COLO668 (cell line): ENCODE measurements at regions not wholly inside any gene's neighbourhood (a gene's known extent, or its start where the extent isn't known, plus 50 kb on each side); places are given as distances from the start of the nearest gene placed in this dataset.
A peak's percentile ranks its signal among the peaks of the same experiment; 100 is the strongest.
"Not testable (repeated sequence)": the region's sequence is repeated elsewhere in the genome, so short reads cannot be mapped to it uniquely, and the experiment has no call there.

Source experiments
- DNase-seq: peaks from one replicate; lab custom pipeline; 2025; ENCODE audit not compliant: unreplicated experiment; lab: John Stamatoyannopoulos, UW

- DNase-seq, result no peak
Measured at GRCh38 chr1:67482733-67483482, 52.7 kb upstream of the SERBP1 start.

- no peak for DNase-seq
Measured at GRCh38 chr1:67484492-67484891, 54.3 kb upstream of the SERBP1 start.

GRCh38 chr1:67485046-67485811, 55.0 kb upstream of the SERBP1 start:
- DNase-seq, result no peak

- no peak for DNase-seq
Measured at GRCh38 chr1:67489643-67490042, 59.4 kb upstream of the SERBP1 start.

GRCh38 chr1:67491280-67491679, 61.1 kb upstream of the SERBP1 start:
- no peak for DNase-seq

GRCh38 chr1:67493148-67493547, 62.9 kb upstream of the SERBP1 start:
- DNase-seq, result no peak

- DNase-seq, result no peak
Measured at GRCh38 chr1:67495327-67495726, 65.1 kb upstream of the SERBP1 start.

GRCh38 chr1:67496329-67496728, 66.1 kb upstream of the SERBP1 start:
- DNase-seq, result no peak

- peak; percentile 98 for DNase-seq
Measured at GRCh38 chr1:67500413-67500959, 70.3 kb upstream of the SERBP1 start.

GRCh38 chr1:67503974-67504373, 73.8 kb upstream of the SERBP1 start:
- DNase-seq, result no peak

GRCh38 chr1:67513392-67514294, 83.4 kb upstream of the SERBP1 start:
- not testable (repeated sequence) for DNase-seq

GRCh38 chr1:67514300-67514699, 84.1 kb upstream of the SERBP1 start:
- no peak for DNase-seq

- no peak for DNase-seq
Measured at GRCh38 chr1:67514786-67515185, 84.6 kb upstream of the SERBP1 start.

- no peak for DNase-seq
Measured at GRCh38 chr1:67515324-67516080, 85.3 kb upstream of the SERBP1 start.

GRCh38 chr1:67517046-67517445, 86.8 kb upstream of the SERBP1 start:
- DNase-seq, result no peak

GRCh38 chr1:67522001-67522441, 91.8 kb upstream of the SERBP1 start:
- DNase-seq, result no peak

GRCh38 chr1:67522793-67523192, 92.6 kb upstream of the SERBP1 start:
- DNase-seq, result no peak

GRCh38 chr1:67524143-67525052, 94.2 kb upstream of the SERBP1 start:
- DNase-seq, result no peak

- DNase-seq, result no peak
Measured at GRCh38 chr1:67525053-67525760, 95.0 kb upstream of the SERBP1 start.
